OCI-LY7 (cell line): ENCODE measurements at regions not wholly inside any gene's neighbourhood (a gene's known extent, or its start where the extent isn't known, plus 50 kb on each side); places are given as distances from the start of the nearest gene placed in this dataset.

ENCODE experiments used
- BruUV-seq: library from RNA; stranded (reverse); fragments of 400-500 nt; replicated peaks from 2 replicates; lab custom pipeline; 2021; lab: Mats Ljungman, UMichigan
- CTCF ChIA-PET: fragments of 300-600 bp; sonication (Branson Sonifier 250); formaldehyde crosslinking; loops from one replicate; lab custom pipeline; 2022; ENCODE audit warnings: antibody characterized with exemption; ENCODE audit not compliant: unreplicated experiment; lab: Charles Lee
- POLR2A ChIA-PET: fragments of 300-600 bp; sonication (Branson Sonifier 250); formaldehyde crosslinking; loops from one replicate; lab custom pipeline; 2022; ENCODE audit warnings: antibody characterized with exemption; lab: Charles Lee
- DNase-seq: peaks from one replicate; pipeline ENCODE4 v3.0.0-alpha.2; 2015; ENCODE audit warnings: low spot score
- H2AFZ ChIP-seq: fragments of 200-600 bp; sonication (generic), shearing (Covaris generic); 2 replicates; pipeline ENCODE4 v1.6.1; 2014; ENCODE audit warnings: mild to moderate bottlenecking, antibody characterized with exemption, low read length, moderate library complexity
- H3K27ac ChIP-seq: fragments of 200-600 bp; sonication (generic); 2 replicates; pipeline ENCODE4 v1.5.1; 2014; ENCODE audit warnings: mixed run types, low read depth, mild to moderate bottlenecking, moderate library complexity, low read length, inconsistent platforms; ENCODE audit not compliant: poor library complexity, severe bottlenecking
- H3K36me3 ChIP-seq: fragments of 200-600 bp; sonication (generic); 2 replicates; pipeline ENCODE4 v1.6.1; 2014; ENCODE audit warnings: mild to moderate bottlenecking, antibody characterized with exemption, low read length, moderate library complexity, mixed read lengths; ENCODE audit not compliant: insufficient read depth
- H3K4me1 ChIP-seq: fragments of 200-600 bp; sonication (generic); 2 replicates; pipeline ENCODE4 v1.5.1; 2014; ENCODE audit warnings: mild to moderate bottlenecking, low read length; ENCODE audit not compliant: insufficient read depth, poor library complexity, severe bottlenecking
- H3K4me2 ChIP-seq: fragments of 200-600 bp; sonication (generic); 2 replicates; pipeline ENCODE4 v1.6.1; 2014; ENCODE audit warnings: mild to moderate bottlenecking, low read length
- H3K4me3 ChIP-seq: fragments of 200-600 bp; sonication (generic); 2 replicates; pipeline ENCODE4 v1.5.1; 2014; ENCODE audit warnings: mild to moderate bottlenecking, low read depth, low read length; ENCODE audit not compliant: poor library complexity, severe bottlenecking
- H3K79me2 ChIP-seq: fragments of 200-600 bp; sonication (generic); 2 replicates; pipeline ENCODE4 v1.6.1; 2016; ENCODE audit warnings: low read depth, mild to moderate bottlenecking, low read length, moderate library complexity, mixed read lengths; ENCODE audit not compliant: insufficient read depth
- H3K9me2 ChIP-seq: fragments of 200-600 bp; sonication (generic); 2 replicates; pipeline ENCODE4 v1.6.1; 2016; ENCODE audit warnings: mild to moderate bottlenecking, low read length, mixed read lengths; ENCODE audit not compliant: insufficient read depth
- H3K9me3 ChIP-seq: fragments of 200-600 bp; sonication (generic); 2 replicates; pipeline ENCODE4 v1.6.1; 2014; ENCODE audit warnings: mild to moderate bottlenecking, mixed run types, low read length, mixed read lengths
- H4K20me1 ChIP-seq: fragments of 200-600 bp; sonication (generic); 2 replicates; pipeline ENCODE4 v1.6.1; 2014; ENCODE audit warnings: mild to moderate bottlenecking, antibody characterized with exemption, low read length, moderate library complexity, mixed read lengths; ENCODE audit not compliant: insufficient read depth
- CTCF ChIP-seq: fragments of 200-600 bp; sonication (generic); conservative IDR thresholded peaks from 2 replicates; pipeline ENCODE4 v1.5.1; 2014; ENCODE audit warnings: mild to moderate bottlenecking, antibody characterized with exemption, low read length, moderate library complexity, mixed read lengths
- EZH2phosphoT487 ChIP-seq: fragments of 200-600 bp; sonication (generic); IDR thresholded peaks from 2 replicates; pipeline ENCODE4 v1.6.1; 2018; ENCODE audit warnings: low read depth, borderline replicate concordance, mild to moderate bottlenecking, mixed run types, antibody characterized with exemption, low read length, moderate library complexity, mixed read lengths
- intact Hi-C: fragments of 100-400 bp; cut with micrococcal nuclease; formaldehyde crosslinking; loops from one replicate; pipeline ENCODE4 v1.10.0; 2022; ENCODE audit not compliant: unreplicated experiment

- Histone ChIP-seq H3K9me2 (no peaks in the 10 kb centered on the region), H3K79me2 (no peaks in the 10 kb centered on the region), H3K27ac (no peak overlapping the region), H2AFZ (no peak overlapping the region), H3K4me3 (no peak overlapping the region), H3K4me1 (no peaks in the 10 kb centered on the region), H3K36me3 (no peaks in the 10 kb centered on the region), H3K4me2 (no peak overlapping the region), H3K9me3 (no peaks in the 10 kb centered on the region), H4K20me1 (no peaks in the 10 kb centered on the region)
- CTCF ChIA-PET, result no interaction called here
- intact Hi-C loops, result no loop called here
- BruUV-seq, result no TSS peak
- POLR2A ChIA-PET, result no interaction called here
- TF ChIP-seq CTCF, result no peak
- TF ChIP-seq EZH2phosphoT487, result no peak
- DNase-seq, result no peak
These were observed 128.3 kb upstream of the NUDT7 start for GRCh38 chr16:77594057-77594456.

GRCh38 chr16:77594799-77595596 lies 127.3 kb upstream of the NUDT7 start:
- Histone ChIP-seq H3K4me2 (no peak overlapping the region), H4K20me1 (no peaks in the 10 kb centered on the region), H3K4me1 (no peaks in the 10 kb centered on the region), H3K9me3 (no peaks in the 10 kb centered on the region), H2AFZ (no peak overlapping the region), H3K4me3 (no peak overlapping the region), H3K79me2 (no peaks in the 10 kb centered on the region), H3K36me3 (no peaks in the 10 kb centered on the region), H3K9me2 (no peaks in the 10 kb centered on the region), H3K27ac (no peak overlapping the region)
- ChIA-PET POLR2A (no interaction called here), CTCF (no interaction called here)
- no TSS peak for BruUV-seq
- DNase-seq, result no peak
- TF ChIP-seq CTCF (no peak), EZH2phosphoT487 (no peak)
- intact Hi-C loops, result no loop called here

- Histone ChIP-seq H3K79me2 (no peaks in the 10 kb centered on the region), H3K4me1 (no peaks in the 10 kb centered on the region), H3K36me3 (no peaks in the 10 kb centered on the region), H3K27ac (no peak overlapping the region), H2AFZ (no peak overlapping the region), H3K9me3 (no peaks in the 10 kb centered on the region), H3K9me2 (no peaks in the 10 kb centered on the region), H4K20me1 (no peaks in the 10 kb centered on the region), H3K4me2 (no peak overlapping the region), H3K4me3 (no peak overlapping the region)
- intact Hi-C loops, result no loop called here
- TF ChIP-seq CTCF, result no peak
- TF ChIP-seq EZH2phosphoT487, result no peak
- no peak for DNase-seq
- ChIA-PET POLR2A (no interaction called here), CTCF (no interaction called here)
- no TSS peak for BruUV-seq
These were observed 126.1 kb upstream of the NUDT7 start for GRCh38 chr16:77596261-77596660.
